Endothelial cell of umbilical vein (primary cell): ENCODE measurements at regions not wholly inside any gene's neighbourhood (a gene's known extent, or its start where the extent isn't known, plus 50 kb on each side); places are given as distances from the start of the nearest gene placed in this dataset.

ENCODE experiments used
- BruUV-seq: library from RNA; stranded (reverse); fragments of 400-500 nt; replicated peaks from 2 replicates; lab custom pipeline; 2021; lab: Mats Ljungman, UMichigan
- CTCF ChIA-PET: fragments of 300-600, 350-600 bp; sonication (Branson Sonifier 250); formaldehyde crosslinking; loops from one replicate; lab custom pipeline; 2021; ENCODE audit warnings: antibody characterized with exemption, inconsistent platforms; lab: Charles Lee
- POLR2A ChIA-PET: fragments of 300-600, 350-600 bp; sonication (Branson Sonifier 250); formaldehyde crosslinking; loops from one replicate; lab custom pipeline; 2021; ENCODE audit warnings: antibody characterized with exemption, inconsistent platforms; lab: Charles Lee
- DNase-seq: peaks from one replicate; pipeline ENCODE4 v3.0.0-alpha.2; 2011; ENCODE audit warnings: low read depth, low spot score
- FAIRE-seq: peaks from 2 replicates; lab custom pipeline; 2011; peaks lifted over from hg19 to GRCh38; lab: Jason Lieb, UNC
- H2AFZ ChIP-seq: 2 replicates; pipeline ENCODE4 v1.6.0; 2012; ENCODE audit warnings: low read depth, low read length, control low read depth, inconsistent platforms
- H3K27ac ChIP-seq: 2 replicates; pipeline ENCODE4 v1.5.1; 2011; ENCODE audit warnings: low read depth, mild to moderate bottlenecking, control low read depth, low read length, moderate library complexity; ENCODE audit not compliant: insufficient read depth
- H3K27me3 ChIP-seq, 2 experiments: 2 replicates each; pipeline versions ENCODE4 v1.6.0 to v1.6.1; 2011; ENCODE audit warnings: low read length in 2 of 2, mixed read lengths in 1 of 2; ENCODE audit not compliant: control insufficient read depth in 2 of 2, insufficient read depth in 2 of 2
- H3K36me3 ChIP-seq, 2 experiments: 2 replicates in 1 of 2; 3 replicates in 1 of 2; pipeline ENCODE4 v1.5.1; 2011; ENCODE audit warnings: low read length in 2 of 2, mild to moderate bottlenecking in 1 of 2, moderate library complexity in 1 of 2; ENCODE audit not compliant: control insufficient read depth in 2 of 2, insufficient read depth in 2 of 2; ENCODE audit errors: extremely low read depth in 1 of 2
- H3K4me1 ChIP-seq: 3 replicates; pipeline ENCODE4 v1.5.1; 2011; ENCODE audit warnings: mild to moderate bottlenecking, low read length; ENCODE audit not compliant: control insufficient read depth, insufficient read depth; ENCODE audit errors: extremely low read depth
- H3K4me2 ChIP-seq: 2 replicates; pipeline ENCODE4 v1.6.1; 2011; ENCODE audit warnings: low read length, control low read depth, mixed read lengths; ENCODE audit not compliant: insufficient read depth
- H3K4me3 ChIP-seq, 3 experiments: fragments of 200-600 bp in 1 of 3; sonication (generic), shearing (Covaris generic) in 1 of 3; replicated peaks in 1 of 3; 2 replicates each; pipeline ENCODE4 v1.5.1; 2011 to 2016; ENCODE audit warnings: control low read depth in 3 of 3, low read length in 3 of 3, mild to moderate bottlenecking in 2 of 3, inconsistent platforms in 1 of 3, low read depth in 1 of 3, moderate library complexity in 1 of 3; ENCODE audit not compliant: insufficient read depth in 1 of 3
- H3K79me2 ChIP-seq: 2 replicates; pipeline ENCODE4 v1.6.0; 2012; ENCODE audit warnings: low read length, inconsistent platforms; ENCODE audit not compliant: control insufficient read depth, insufficient read depth
- H3K9ac ChIP-seq: replicated peaks from 2 replicates; pipeline ENCODE3; 2011; ENCODE audit warnings: low read length, control low read depth; ENCODE audit not compliant: insufficient read depth; ENCODE audit errors: extremely low read depth
- H3K9me1 ChIP-seq: replicated peaks from 3 replicates; pipeline ENCODE4 v1.6.0; 2011; ENCODE audit warnings: mild to moderate bottlenecking, low read length; ENCODE audit not compliant: control insufficient read depth, insufficient read depth; ENCODE audit errors: extremely low read depth
- H3K9me3 ChIP-seq: replicated peaks from 2 replicates; pipeline ENCODE4 v1.5.1; 2012; ENCODE audit warnings: low read length, inconsistent platforms; ENCODE audit not compliant: control insufficient read depth, insufficient read depth
- H4K20me1 ChIP-seq: replicated peaks from 2 replicates; pipeline ENCODE3; 2011; ENCODE audit warnings: mild to moderate bottlenecking, low read length; ENCODE audit not compliant: control insufficient read depth, insufficient read depth; ENCODE audit errors: extremely low read depth
- EZH2 ChIP-seq: IDR thresholded peaks from 2 replicates; pipeline ENCODE4 v1.6.1; 2012; ENCODE audit warnings: borderline replicate concordance, low read depth, mild to moderate bottlenecking, moderate library complexity, low read length, inconsistent platforms; ENCODE audit not compliant: severe bottlenecking
- FOS ChIP-seq: IDR thresholded peaks from 2 replicates; pipeline ENCODE4 v1.6.1; 2011; ENCODE audit warnings: mild to moderate bottlenecking, low read length, moderate library complexity, borderline replicate concordance; ENCODE audit not compliant: insufficient read depth
- GATA2 ChIP-seq: IDR thresholded peaks from 2 replicates; pipeline ENCODE4 v1.7.0; 2011; ENCODE audit warnings: low read depth, mild to moderate bottlenecking, moderate library complexity, mixed read lengths, low read length; ENCODE audit not compliant: insufficient read length, insufficient read depth
- JUN ChIP-seq: IDR thresholded peaks from 2 replicates; pipeline ENCODE4 v1.6.1; 2011; ENCODE audit warnings: borderline replicate concordance, low read depth; ENCODE audit not compliant: insufficient read length, insufficient read depth
- MAX ChIP-seq: IDR thresholded peaks from 2 replicates; pipeline ENCODE4 v1.6.1; 2011; ENCODE audit not compliant: insufficient read depth, insufficient read length
- MYC ChIP-seq: IDR thresholded peaks from one replicate; pipeline ENCODE4 v1.6.1; 2011; ENCODE audit warnings: mild to moderate bottlenecking, low read depth, low read length
- POLR2A ChIP-seq: IDR thresholded peaks from 2 replicates; pipeline ENCODE4 v1.6.1; 2012; ENCODE audit warnings: low read depth, mild to moderate bottlenecking, control low read depth, low read length
- POLR2AphosphoS5 ChIP-seq: IDR thresholded peaks from 2 replicates; pipeline ENCODE4 v1.6.1; 2012; ENCODE audit warnings: low read depth, mild to moderate bottlenecking, control low read depth, low read length, moderate library complexity; ENCODE audit not compliant: insufficient read depth
- dilution Hi-C: fragments of 300-500 bp; cut with MboI; formaldehyde crosslinking; loops from one replicate; pipeline ENCODE4 v1.15.0; 2019; ENCODE audit warnings: low sequenced_read_pairs; ENCODE audit not compliant: extremely low pct_ligation_motif_present
- intact Hi-C: fragments of 100-400 bp; cut with micrococcal nuclease; formaldehyde crosslinking; loops from one replicate; pipeline ENCODE4 v1.10.0; 2022
- TF ChIP-seq, protein P1 (sequence below), 2 donors: IDR thresholded peaks; 1 replicate in 1 of 2; 2 replicates in 1 of 2; pipeline ENCODE4 v1.5.1; 2011; ENCODE audit warnings: low read length in 2 of 2, mild to moderate bottlenecking in 2 of 2, moderate library complexity in 2 of 2, control low read depth in 1 of 2, inconsistent platforms in 1 of 2, low read depth in 1 of 2; ENCODE audit not compliant: insufficient read depth in 1 of 2; ENCODE audit errors: extremely low read depth in 1 of 2

GRCh38 chr16:35689764-35690163, 2230.4 kb downstream of the TP53TG3F start:
- POLR2A ChIA-PET = no interaction called here
- intact Hi-C loops (no loop called here), dilution Hi-C loops (no loop called here)
- Histone ChIP-seq H2AFZ (no peak overlapping the region), H3K9me1 (no peaks in the 10 kb centered on the region), H3K4me1 (no peaks in the 10 kb centered on the region), H3K27ac (no peak overlapping the region), H3K36me3 (no peaks in the 10 kb centered on the region), H3K27me3 (no peaks in the 10 kb centered on the region), H3K4me2 (no peak overlapping the region), H3K79me2 (no peaks in the 10 kb centered on the region), H3K4me3 (no peak overlapping the region), H4K20me1 (no peaks in the 10 kb centered on the region), H3K9me3 (peaks cover 4% of the 10 kb centered on the region), H3K9ac (no peak overlapping the region)
- no peak for FAIRE-seq
- TF ChIP-seq JUN (no peak), POLR2AphosphoS5 (no peak), EZH2 (no peak), MAX (no peak), POLR2A (no peak)
- TF ChIP-seq, protein P1, sequence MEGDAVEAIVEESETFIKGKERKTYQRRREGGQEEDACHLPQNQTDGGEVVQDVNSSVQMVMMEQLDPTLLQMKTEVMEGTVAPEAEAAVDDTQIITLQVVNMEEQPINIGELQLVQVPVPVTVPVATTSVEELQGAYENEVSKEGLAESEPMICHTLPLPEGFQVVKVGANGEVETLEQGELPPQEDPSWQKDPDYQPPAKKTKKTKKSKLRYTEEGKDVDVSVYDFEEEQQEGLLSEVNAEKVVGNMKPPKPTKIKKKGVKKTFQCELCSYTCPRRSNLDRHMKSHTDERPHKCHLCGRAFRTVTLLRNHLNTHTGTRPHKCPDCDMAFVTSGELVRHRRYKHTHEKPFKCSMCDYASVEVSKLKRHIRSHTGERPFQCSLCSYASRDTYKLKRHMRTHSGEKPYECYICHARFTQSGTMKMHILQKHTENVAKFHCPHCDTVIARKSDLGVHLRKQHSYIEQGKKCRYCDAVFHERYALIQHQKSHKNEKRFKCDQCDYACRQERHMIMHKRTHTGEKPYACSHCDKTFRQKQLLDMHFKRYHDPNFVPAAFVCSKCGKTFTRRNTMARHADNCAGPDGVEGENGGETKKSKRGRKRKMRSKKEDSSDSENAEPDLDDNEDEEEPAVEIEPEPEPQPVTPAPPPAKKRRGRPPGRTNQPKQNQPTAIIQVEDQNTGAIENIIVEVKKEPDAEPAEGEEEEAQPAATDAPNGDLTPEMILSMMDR (IDR thresholded peaks at IDR 0.05; ENCODE audit: extremely low read depth in 1 of 2, insufficient read depth in 1 of 2, low read depth in 1 of 2, low read length in 2 of 2) = no peak
- CTCF ChIA-PET = no interaction called here
- no TSS peak for BruUV-seq
- no peak for DNase-seq

- DNase-seq (no peak), FAIRE-seq (no peak)
- no TSS peak for BruUV-seq
- dilution Hi-C loops (no loop called here), intact Hi-C loops (no loop called here)
- ChIA-PET CTCF (no interaction called here), POLR2A (no interaction called here)
- no peaks in the 10 kb centered on the region for H4K20me1 ChIP-seq
- H3K4me1 ChIP-seq = no peaks in the 10 kb centered on the region
- peaks cover 2% of the 10 kb centered on the region for H3K9me3 ChIP-seq
- H3K9me1 ChIP-seq = no peaks in the 10 kb centered on the region
- TF ChIP-seq FOS (no peak), POLR2A (no peak), POLR2AphosphoS5 (no peak), JUN (no peak), GATA2 (no peak), MYC (no peak), EZH2 (no peak), MAX (no peak)
- TF ChIP-seq, protein P1 (IDR thresholded peaks at IDR 0.05; ENCODE audit: extremely low read depth in 1 of 2, insufficient read depth in 1 of 2, low read depth in 1 of 2, low read length in 2 of 2) = no peak
- H3K4me3 ChIP-seq = no peak overlapping the region
- no peaks in the 10 kb centered on the region for H3K79me2 ChIP-seq
- no peak overlapping the region for H3K4me2 ChIP-seq
- no peak overlapping the region for H3K27ac ChIP-seq
- H3K9ac ChIP-seq = no peak overlapping the region
- H3K36me3 ChIP-seq = no peaks in the 10 kb centered on the region
- H3K27me3 ChIP-seq = no peaks in the 10 kb centered on the region
- no peak overlapping the region for H2AFZ ChIP-seq
Observed at GRCh38 chr16:35690413-35690812, 2231.0 kb downstream of the TP53TG3F start.
